H9 (cell line): ENCODE measurements at regions not wholly inside any gene's neighbourhood (a gene's known extent, or its start where the extent isn't known, plus 50 kb on each side); places are given as distances from the start of the nearest gene placed in this dataset.

Experiments
- DNase-seq: peaks from one replicate; pipeline ENCODE4 v3.0.0-alpha.2; 2017
- H2AFZ ChIP-seq: one replicate; pipeline ENCODE4 v1.6.1; 2013; ENCODE audit warnings: mild to moderate bottlenecking, low read length, control low read depth, moderate library complexity
- H2AK5ac ChIP-seq: 2 replicates; pipeline ENCODE4 v1.6.1; 2013; ENCODE audit warnings: low read length, control low read depth, mixed read lengths; ENCODE audit not compliant: insufficient read length
- H2BK120ac ChIP-seq: one replicate; pipeline ENCODE4 v1.6.1; 2013; ENCODE audit warnings: low read depth, mild to moderate bottlenecking, low read length, control low read depth, inconsistent platforms; ENCODE audit not compliant: poor library complexity, severe bottlenecking
- H2BK12ac ChIP-seq: 2 replicates; pipeline ENCODE4 v1.6.1; 2013; ENCODE audit warnings: low read length, control low read depth, mixed read lengths, low read depth; ENCODE audit not compliant: insufficient read length
- H2BK15ac ChIP-seq: 2 replicates; pipeline ENCODE4 v1.6.1; 2013; ENCODE audit warnings: low read depth, low read length, control low read depth
- H2BK20ac ChIP-seq: one replicate; pipeline ENCODE4 v1.6.1; 2013; ENCODE audit warnings: low read depth, mild to moderate bottlenecking, low read length, control low read depth, inconsistent platforms; ENCODE audit not compliant: poor library complexity, severe bottlenecking
- H2BK5ac ChIP-seq: 2 replicates; pipeline ENCODE4 v1.6.1; 2013; ENCODE audit warnings: low read length, control low read depth, mixed read lengths; ENCODE audit not compliant: insufficient read length
- H3K14ac ChIP-seq: 2 replicates; pipeline ENCODE4 v1.6.1; 2013; ENCODE audit warnings: low read length, control low read depth; ENCODE audit not compliant: insufficient read depth
- H3K18ac ChIP-seq: 2 replicates; pipeline ENCODE4 v1.6.1; 2013; ENCODE audit warnings: low read depth, mild to moderate bottlenecking, mixed read lengths, low read length, control low read depth; ENCODE audit not compliant: insufficient read length
- H3K23ac ChIP-seq: 2 replicates; pipeline ENCODE4 v1.6.1; 2013; ENCODE audit warnings: low read length, control low read depth, mixed read lengths, low read depth; ENCODE audit not compliant: insufficient read length
- H3K23me2 ChIP-seq: 2 replicates; pipeline ENCODE4 v1.6.1; 2013; ENCODE audit warnings: low read depth, mild to moderate bottlenecking, mixed read lengths, low read length, control low read depth; ENCODE audit not compliant: insufficient read length, poor library complexity, severe bottlenecking
- H3K27ac ChIP-seq: 2 replicates; pipeline ENCODE4 v1.5.1; 2013; ENCODE audit warnings: low read length, control low read depth, mixed read lengths, low read depth; ENCODE audit not compliant: insufficient read length
- H3K27me3 ChIP-seq: 2 replicates; pipeline ENCODE4 v1.6.1; 2013; ENCODE audit warnings: low read length, control low read depth, inconsistent platforms; ENCODE audit not compliant: insufficient read depth
- H3K4ac ChIP-seq: 2 replicates; pipeline ENCODE4 v1.6.1; 2013; ENCODE audit warnings: low read depth, mild to moderate bottlenecking, control low read depth, inconsistent platforms, low read length, moderate library complexity
- H3K4me1 ChIP-seq: 2 replicates; pipeline ENCODE4 v1.6.1; 2013; ENCODE audit warnings: low read length, control low read depth, inconsistent platforms; ENCODE audit not compliant: insufficient read depth
- H3K4me2 ChIP-seq: 2 replicates; pipeline ENCODE4 v1.6.1; 2013; ENCODE audit warnings: low read length, control low read depth, mixed read lengths; ENCODE audit not compliant: insufficient read length, insufficient read depth
- H3K56ac ChIP-seq: 2 replicates; pipeline ENCODE4 v1.6.1; 2013; ENCODE audit warnings: low read depth, mild to moderate bottlenecking, mixed read lengths, low read length, control low read depth; ENCODE audit not compliant: insufficient read length
- H3K79me1 ChIP-seq: 2 replicates; pipeline ENCODE4 v1.6.1; 2013; ENCODE audit warnings: low read depth, mild to moderate bottlenecking, moderate library complexity, low read length, control low read depth, inconsistent platforms; ENCODE audit not compliant: insufficient read depth, poor library complexity, severe bottlenecking
- H3K79me2 ChIP-seq: 2 replicates; pipeline ENCODE4 v1.6.1; 2013; ENCODE audit warnings: low read length, control low read depth, inconsistent platforms; ENCODE audit not compliant: insufficient read depth
- H3K9ac ChIP-seq: 2 replicates; pipeline ENCODE4 v1.6.1; 2013; ENCODE audit warnings: low read length, control low read depth, mixed read lengths; ENCODE audit not compliant: insufficient read length; ENCODE audit errors: extremely low read depth
- H3K9me3 ChIP-seq: one replicate; pipeline ENCODE4 v1.6.1; 2013; ENCODE audit warnings: low read depth, low read length, inconsistent platforms; ENCODE audit not compliant: control insufficient read depth
- H3T11ph ChIP-seq: one replicate; pipeline ENCODE4 v1.6.1; 2013; ENCODE audit warnings: mild to moderate bottlenecking, low read length, control low read depth, inconsistent platforms
- H4K20me1 ChIP-seq: one replicate; pipeline ENCODE4 v1.6.1; 2013; ENCODE audit not compliant: control insufficient read depth, insufficient read length, insufficient read depth
- H4K5ac ChIP-seq: 2 replicates; pipeline ENCODE4 v1.6.1; 2013; ENCODE audit warnings: low read depth, mild to moderate bottlenecking, mixed read lengths, low read length, control low read depth; ENCODE audit not compliant: insufficient read length
- H4K8ac ChIP-seq: replicated peaks from 2 replicates; pipeline ENCODE4 v1.6.1; 2013; ENCODE audit warnings: low read length, control low read depth, mixed read lengths, low read depth; ENCODE audit not compliant: insufficient read length
- H4K91ac ChIP-seq: 2 replicates; pipeline ENCODE4 v1.6.1; 2013; ENCODE audit warnings: low read depth, mild to moderate bottlenecking, moderate library complexity, mixed read lengths, low read length, control low read depth; ENCODE audit not compliant: insufficient read length
- H3K27ac Mint-ChIP-seq, 3 experiments: 2 replicates in 2 of 3; 3 replicates in 1 of 3; pipeline ENCODE4 v1.8.0; 2020 to 2021; ENCODE audit warnings: mixed read lengths in 3 of 3, mild to moderate bottlenecking in 1 of 3, moderate library complexity in 1 of 3
- H3K27me3 Mint-ChIP-seq: 2 replicates; pipeline ENCODE4 v1.8.0; 2021; ENCODE audit warnings: low read depth, mild to moderate bottlenecking, moderate library complexity, mixed read lengths
- H3K36me3 Mint-ChIP-seq, 3 experiments: 2 replicates in 2 of 3; 3 replicates in 1 of 3; pipeline ENCODE4 v1.8.0; 2020 to 2021; ENCODE audit warnings: low read depth in 3 of 3, mixed read lengths in 3 of 3; ENCODE audit not compliant: insufficient read depth in 1 of 3
- H3K4me1 Mint-ChIP-seq, 2 experiments: 2 replicates each; pipeline ENCODE4 v1.8.0; 2020; ENCODE audit warnings: mixed read lengths in 2 of 2
- H3K4me3 Mint-ChIP-seq, 2 experiments: 2 replicates in 1 of 2; 3 replicates in 1 of 2; pipeline ENCODE4 v1.8.0; 2020 to 2021; ENCODE audit warnings: mild to moderate bottlenecking in 2 of 2, mixed read lengths in 2 of 2, moderate library complexity in 1 of 2
- H3K9me3 Mint-ChIP-seq, 2 experiments: 2 replicates in 1 of 2; 3 replicates in 1 of 2; pipeline ENCODE4 v1.8.0; 2020; ENCODE audit warnings: mild to moderate bottlenecking in 2 of 2, mixed read lengths in 2 of 2, moderate library complexity in 1 of 2
- WGBS: extraction: QIAGEN DNeasy Blood & Tissue Kit; methylation state at CpG from one replicate; pipeline ENCODE4 v1.1.7; 2013; ENCODE audit warnings: missing lambda C conversion rate, low lambda C conversion rate, mixed read lengths; ENCODE audit not compliant: insufficient read length; ENCODE audit errors: extremely low coverage; 5-methylcytosine and 5-hydroxymethylcytosine counted together
- TF ChIP-seq, protein P1 (sequence below): fragments of 200-600 bp; sonication (generic); conservative IDR thresholded peaks from 3 replicates; pipeline ENCODE4 v1.8.0; 2021; ENCODE audit warnings: antibody characterized with exemption, mild to moderate bottlenecking

DNA sequence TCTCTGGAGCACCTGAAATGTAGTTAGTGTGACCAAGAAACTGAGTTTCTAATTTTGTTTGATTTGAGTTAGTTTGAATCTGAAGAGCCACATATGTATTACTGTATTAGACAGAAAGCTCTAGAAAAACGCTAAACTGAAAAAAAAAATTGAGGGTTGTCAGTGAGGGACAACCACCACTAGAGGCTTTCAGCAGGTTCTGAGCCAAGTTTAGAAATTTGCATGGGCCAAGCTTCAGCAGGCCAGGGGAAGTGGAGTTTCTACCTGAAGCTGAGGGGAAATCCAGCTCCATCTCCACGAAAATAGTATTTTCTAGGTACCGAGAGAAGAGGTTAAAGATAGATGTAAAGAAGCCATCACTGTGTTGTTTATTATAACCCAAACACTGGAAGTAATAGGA lies 77.9 kb upstream of the PLXNA4 start:
- Histone ChIP-seq H3K4ac (no peak overlapping the region), H3K27me3 (no peaks in the 10 kb centered on the region)

More for the DNA sequence above, 77.9 kb upstream of the PLXNA4 start:
- Histone ChIP-seq H2BK15ac (no peak overlapping the region), H3K56ac (no peak overlapping the region), H2BK20ac (no peak overlapping the region), H3K23ac (no peak overlapping the region), H3K9ac (no peak overlapping the region), H3K14ac (no peak overlapping the region), H3K27ac (no peak overlapping the region), H3T11ph (no peak overlapping the region), H3K79me2 (no peaks in the 10 kb centered on the region), H3K79me1 (no peaks in the 10 kb centered on the region), H2AK5ac (no peak overlapping the region), H3K9me3 (no peaks in the 10 kb centered on the region), H4K5ac (no peak overlapping the region), H4K20me1 (no peaks in the 10 kb centered on the region), H3K4me2 (no peak overlapping the region), H3K4me1 (peaks cover 2% of the 10 kb centered on the region; the same call in 1 of the 2 replicates), H4K91ac (no peak overlapping the region), H3K18ac (no peak overlapping the region), H4K8ac (no peak overlapping the region), H2AFZ (no peak overlapping the region), H2BK5ac (no peak overlapping the region), H3K23me2 (no peaks in the 10 kb centered on the region), H2BK120ac (no peak overlapping the region), H2BK12ac (no peak overlapping the region)
- no peaks in the 10 kb centered on the region for H3K9me3 Mint-ChIP-seq
- WGBS: no CpG with 5 or more reads among the region's 3 CpGs
- peak overlapping the region in 2 of 3 experiments; percentile 30 to 56; a peak in 2 of 7 replicates for H3K27ac Mint-ChIP-seq
- no peaks in the 10 kb centered on the region; the same call in none of the 2 replicates for H3K27me3 Mint-ChIP-seq
- peak; percentile 44 for DNase-seq
- H3K36me3 Mint-ChIP-seq: peaks cover 0 to 2% (median 0%) of the 10 kb centered on the region in 3 experiments; a peak in 1 of 7 replicates
- TF ChIP-seq, protein P1, sequence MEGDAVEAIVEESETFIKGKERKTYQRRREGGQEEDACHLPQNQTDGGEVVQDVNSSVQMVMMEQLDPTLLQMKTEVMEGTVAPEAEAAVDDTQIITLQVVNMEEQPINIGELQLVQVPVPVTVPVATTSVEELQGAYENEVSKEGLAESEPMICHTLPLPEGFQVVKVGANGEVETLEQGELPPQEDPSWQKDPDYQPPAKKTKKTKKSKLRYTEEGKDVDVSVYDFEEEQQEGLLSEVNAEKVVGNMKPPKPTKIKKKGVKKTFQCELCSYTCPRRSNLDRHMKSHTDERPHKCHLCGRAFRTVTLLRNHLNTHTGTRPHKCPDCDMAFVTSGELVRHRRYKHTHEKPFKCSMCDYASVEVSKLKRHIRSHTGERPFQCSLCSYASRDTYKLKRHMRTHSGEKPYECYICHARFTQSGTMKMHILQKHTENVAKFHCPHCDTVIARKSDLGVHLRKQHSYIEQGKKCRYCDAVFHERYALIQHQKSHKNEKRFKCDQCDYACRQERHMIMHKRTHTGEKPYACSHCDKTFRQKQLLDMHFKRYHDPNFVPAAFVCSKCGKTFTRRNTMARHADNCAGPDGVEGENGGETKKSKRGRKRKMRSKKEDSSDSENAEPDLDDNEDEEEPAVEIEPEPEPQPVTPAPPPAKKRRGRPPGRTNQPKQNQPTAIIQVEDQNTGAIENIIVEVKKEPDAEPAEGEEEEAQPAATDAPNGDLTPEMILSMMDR: peak; percentile 65
- peak overlapping the region in 1 of 2 experiments; percentile 64; a peak in 3 of 5 replicates for H3K4me3 Mint-ChIP-seq
- H3K4me1 Mint-ChIP-seq: peaks cover 18 to 21% of the 10 kb centered on the region in 2 experiments
